GM21576 (cell line): ENCODE measurements at regions not wholly inside any gene's neighbourhood (a gene's known extent, or its start where the extent isn't known, plus 50 kb on each side); places are given as distances from the start of the nearest gene placed in this dataset.
"Not testable (repeated sequence)": the region's sequence is repeated elsewhere in the genome, so short reads cannot be mapped to it uniquely, and the experiment has no call there.

Experiments used
- ATAC-seq: cut with Tn5 transposase; IDR thresholded peaks from one replicate; pipeline ENCODE4 v1.9.1; 2021; ENCODE audit warnings: mild to moderate bottlenecking, moderate library complexity; ENCODE audit not compliant: unreplicated experiment

DNA sequence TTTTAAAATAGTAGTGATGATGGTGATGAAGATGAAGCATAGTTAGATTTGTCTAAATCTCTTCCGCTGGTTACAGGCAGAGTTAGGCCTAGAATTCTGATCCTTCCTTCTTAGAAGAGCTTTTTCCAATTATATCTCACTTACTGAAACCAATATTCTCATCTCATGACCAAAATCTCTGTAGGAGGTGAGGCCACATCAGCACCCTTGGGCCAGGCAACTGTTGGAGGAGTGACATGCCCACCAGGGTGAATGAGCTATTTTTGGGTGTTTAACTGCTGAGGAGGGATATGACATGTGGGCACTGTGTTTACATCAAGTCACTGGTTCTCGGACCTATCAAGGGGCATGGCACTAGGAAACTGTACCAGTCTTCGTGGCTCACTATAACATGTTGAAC, 102.2 kb upstream of the SLC24A3 start:
- no peak for ATAC-seq

DNA sequence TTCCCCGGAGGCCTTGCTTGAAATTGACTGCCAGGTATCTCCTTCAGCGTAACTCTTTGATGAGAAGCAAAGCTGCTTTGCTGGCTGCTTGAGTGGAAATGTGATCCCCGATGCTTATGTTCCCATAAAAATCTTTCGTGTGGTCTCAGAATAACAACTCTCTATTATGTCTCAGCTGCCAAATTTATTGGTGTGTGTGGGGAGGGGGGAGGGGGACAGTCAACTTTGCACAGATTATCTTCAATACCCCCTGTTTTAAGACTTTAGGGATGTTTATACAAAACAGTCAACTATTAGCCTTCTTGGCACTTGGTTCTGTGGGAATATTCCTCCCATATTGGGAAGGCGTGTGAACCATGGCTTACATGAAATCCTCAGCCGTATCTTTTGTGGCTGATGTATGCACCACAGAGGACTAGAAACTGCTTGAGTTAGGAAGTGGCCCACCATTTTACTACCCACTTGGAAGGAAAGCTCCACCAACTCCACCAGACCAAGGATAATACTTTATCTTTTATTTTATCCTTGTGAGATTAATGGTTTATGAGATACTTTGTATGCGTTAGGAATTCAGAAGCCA, 101.5 kb upstream of the SLC24A3 start:
- no peak for ATAC-seq

DNA sequence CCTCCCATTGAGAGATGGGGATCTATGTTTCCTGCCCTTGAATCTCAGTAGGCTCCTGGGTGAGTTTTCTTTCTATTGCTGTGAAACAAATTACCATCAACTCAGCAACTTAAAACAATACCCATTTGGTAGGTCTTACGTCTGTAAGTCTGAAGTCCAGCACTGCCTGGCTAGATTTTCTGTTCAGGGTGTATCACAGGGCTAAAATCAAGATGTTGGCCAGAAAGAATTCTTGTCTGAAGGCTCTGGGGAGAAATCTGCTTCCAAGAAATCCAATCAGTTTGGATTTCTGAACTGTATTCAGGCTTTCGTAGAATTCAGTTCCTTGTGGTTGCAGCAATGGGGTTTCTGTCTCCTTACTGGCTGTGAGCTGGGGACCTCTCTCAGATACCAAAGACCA, 99.6 kb upstream of the SLC24A3 start:
- no peak for ATAC-seq

GRCh38 chr20:19113343-19113930, 99.0 kb upstream of the SLC24A3 start:
- ATAC-seq, result no peak

DNA sequence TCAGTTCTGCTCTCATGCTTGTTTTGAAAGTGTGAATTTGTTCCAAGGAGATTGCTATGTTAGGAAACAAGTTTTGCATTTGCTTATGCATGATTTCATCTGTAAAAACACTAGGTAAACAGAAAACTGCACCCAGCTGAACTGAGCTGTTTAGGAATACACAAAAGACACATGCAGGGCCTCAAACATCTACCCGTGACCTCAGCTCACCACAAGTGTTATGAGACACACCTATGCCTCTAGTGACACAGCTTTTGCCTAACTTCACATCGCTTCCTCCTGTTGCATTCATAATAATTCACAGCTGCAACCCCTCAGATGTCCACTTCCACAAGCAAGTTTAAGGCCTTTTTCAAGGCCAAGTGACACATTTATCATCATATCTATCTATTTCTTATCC, 98.0 kb upstream of the SLC24A3 start:
- no peak for ATAC-seq

DNA sequence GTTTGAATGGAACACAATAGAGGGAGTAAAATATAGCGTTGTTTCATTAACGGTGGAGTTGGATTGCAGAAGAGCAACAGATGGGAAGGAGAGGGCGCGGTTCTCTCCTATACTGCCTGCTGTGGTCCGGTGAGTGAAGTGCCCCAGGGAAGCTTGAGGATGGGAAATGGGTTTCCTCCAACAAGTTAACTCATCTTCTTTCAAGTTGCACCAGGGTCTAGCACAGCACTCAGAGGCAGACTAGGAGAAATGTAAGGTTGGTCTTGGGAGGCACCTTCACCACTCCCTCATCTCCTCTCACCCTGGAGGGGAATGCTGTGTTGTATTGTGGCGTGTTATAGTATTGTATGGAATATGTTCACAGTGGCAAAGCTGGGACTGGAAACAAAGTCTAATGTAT, 96.9 kb upstream of the SLC24A3 start:
- ATAC-seq, result no peak

GRCh38 chr20:19120011-19120410, 92.4 kb upstream of the SLC24A3 start:
- no peak for ATAC-seq

DNA sequence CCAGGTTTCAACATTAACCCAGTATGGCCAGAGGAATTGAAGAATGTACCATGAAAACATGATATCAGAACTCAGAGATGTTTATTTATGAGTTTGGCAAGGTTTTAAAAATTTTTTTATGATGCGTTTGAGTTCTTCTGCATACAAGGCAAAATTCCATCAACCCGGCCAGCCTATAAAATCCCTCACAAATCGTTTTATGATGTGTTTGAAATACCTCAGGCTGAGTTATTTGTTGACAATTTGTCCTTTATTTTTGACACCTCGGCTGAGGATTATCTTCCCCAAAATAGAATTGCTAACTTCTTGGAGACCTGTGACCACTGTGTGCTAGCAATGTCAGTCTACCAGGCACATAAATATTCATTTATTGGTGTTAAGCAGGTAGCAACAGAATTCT, 91.9 kb upstream of the SLC24A3 start:
- no peak for ATAC-seq

DNA sequence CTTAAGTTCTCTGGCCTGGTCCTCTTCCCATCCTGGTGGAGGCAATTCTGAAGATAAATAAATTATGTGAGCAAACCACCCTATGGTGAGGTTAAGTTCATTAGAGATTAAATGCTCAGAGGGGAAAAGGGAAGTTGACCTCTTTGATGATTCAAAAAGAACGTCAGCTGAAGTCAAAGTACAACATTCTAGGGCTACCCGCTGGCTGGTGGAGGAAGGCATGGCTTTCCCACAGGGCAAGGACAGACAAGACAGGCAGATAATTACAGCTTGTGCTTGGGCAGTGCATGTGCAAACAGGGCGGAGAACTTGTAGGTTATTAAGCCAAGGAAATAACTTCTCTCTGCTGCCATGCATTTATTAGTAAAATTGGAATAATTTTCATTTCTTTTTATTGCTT, 91.0 kb upstream of the SLC24A3 start:
- no peak for ATAC-seq

GRCh38 chr20:19121916-19122315, 90.5 kb upstream of the SLC24A3 start:
- ATAC-seq, result no peak

DNA sequence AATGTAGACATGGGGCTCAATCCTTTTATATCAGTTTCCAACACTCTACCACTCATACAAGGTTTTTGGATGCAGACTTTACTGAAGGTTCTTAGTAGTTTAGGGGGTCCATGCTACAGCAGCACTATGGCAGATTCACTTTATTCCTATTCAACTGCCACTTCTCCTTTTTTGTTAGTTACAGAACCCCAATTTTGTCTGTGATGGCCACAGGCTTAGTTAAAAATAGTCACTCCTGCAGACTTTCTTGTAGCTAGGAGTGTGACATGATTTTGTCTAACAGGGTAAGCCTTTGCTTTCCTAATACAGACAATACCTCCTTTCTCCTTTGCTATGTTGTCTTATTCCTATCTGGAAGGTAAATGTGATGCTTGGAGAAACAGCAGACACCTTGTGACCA, 90.0 kb upstream of the SLC24A3 start:
- ATAC-seq, result no peak

DNA sequence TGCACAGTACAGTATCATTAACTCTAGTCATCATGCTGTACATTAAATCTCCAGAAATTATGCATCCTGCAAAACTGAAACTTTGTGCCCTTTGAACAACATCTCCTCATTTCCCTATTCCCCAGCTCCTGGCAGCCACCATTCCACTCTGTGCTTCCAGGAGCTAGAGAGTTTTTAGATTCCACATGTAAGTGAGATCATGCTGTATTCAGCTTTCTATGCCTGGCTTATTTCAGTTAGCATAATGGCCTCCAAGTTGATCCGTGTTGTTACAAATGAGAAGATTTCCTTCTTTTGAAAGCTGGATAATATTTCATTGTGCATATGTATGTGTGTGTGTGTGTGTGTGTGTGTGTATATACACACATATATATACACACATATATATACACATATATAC, 86.9 kb upstream of the SLC24A3 start:
- no peak for ATAC-seq

DNA sequence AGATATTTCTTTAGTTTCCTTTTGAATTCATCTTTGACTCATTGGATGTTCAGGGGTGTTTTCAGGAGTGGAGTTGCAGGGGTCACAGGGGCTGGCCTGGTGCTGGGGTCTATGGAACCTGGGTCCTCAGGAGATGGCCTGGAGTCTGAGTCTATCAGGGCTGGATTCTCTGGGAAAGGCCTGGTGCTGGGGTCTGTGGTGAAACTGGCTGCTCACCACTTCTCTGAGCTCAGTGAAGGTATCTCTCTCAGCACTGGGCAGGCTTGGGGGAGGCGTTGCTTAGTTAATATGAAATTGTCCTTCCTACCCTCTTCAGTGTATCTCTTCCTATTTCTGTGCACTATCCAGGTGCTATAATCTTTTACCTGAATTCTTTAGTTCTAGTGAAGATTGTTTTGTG, 83.1 kb upstream of the SLC24A3 start:
- ATAC-seq, result no peak

- ATAC-seq, result no peak
Measured at GRCh38 chr20:19129976-19130612, 82.3 kb upstream of the SLC24A3 start.

GRCh38 chr20:19130613-19130984, 81.8 kb upstream of the SLC24A3 start:
- no peak for ATAC-seq

DNA sequence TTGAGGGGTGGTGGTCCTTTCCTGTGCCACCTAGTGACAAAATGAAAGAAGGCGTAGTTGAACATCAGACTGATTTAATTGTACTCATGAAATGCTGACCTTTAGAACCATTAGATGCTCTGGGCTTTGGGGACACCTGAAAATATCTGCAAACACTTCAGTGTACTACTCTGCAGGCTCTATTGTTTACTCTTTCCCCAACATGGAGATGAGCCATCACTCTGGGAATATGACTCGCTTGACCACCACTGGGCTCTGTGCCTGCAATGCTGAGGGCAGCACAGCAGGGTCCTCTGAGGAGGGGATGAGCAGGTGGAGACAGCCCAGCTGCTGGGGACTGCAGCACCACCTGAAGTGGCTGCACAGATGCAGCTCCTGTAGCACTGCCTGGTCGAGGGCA, 74.8 kb upstream of the SLC24A3 start:
- no peak for ATAC-seq

- no peak for ATAC-seq
Measured at GRCh38 chr20:19138758-19139157, 73.7 kb upstream of the SLC24A3 start.

GRCh38 chr20:19139584-19139983, 72.9 kb upstream of the SLC24A3 start:
- ATAC-seq, result not testable (repeated sequence)

DNA sequence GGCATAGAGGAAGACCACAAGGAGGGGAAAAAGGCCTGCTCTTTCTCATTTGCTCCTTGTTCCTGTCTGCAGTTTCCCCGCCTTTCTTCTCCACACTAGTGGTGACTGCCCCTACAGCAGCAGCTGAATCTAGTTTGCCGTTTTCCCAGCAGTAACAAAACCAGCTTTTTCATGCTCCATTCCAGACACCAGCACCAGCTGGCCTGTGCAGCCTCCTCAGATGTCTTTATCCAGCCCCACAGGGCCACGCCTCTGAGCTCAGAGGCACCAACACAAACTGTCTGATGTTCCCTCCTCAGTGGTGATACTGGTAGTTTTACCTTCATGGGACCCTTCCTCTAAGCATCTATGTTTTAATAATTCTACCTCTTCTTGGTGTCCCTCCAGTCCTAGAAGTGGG, 70.4 kb upstream of the SLC24A3 start:
- no peak for ATAC-seq

- ATAC-seq, result no peak
Measured at GRCh38 chr20:19143890-19144289, 68.6 kb upstream of the SLC24A3 start.

GRCh38 chr20:19161336-19161735, 51.1 kb upstream of the SLC24A3 start:
- no peak for ATAC-seq
